IMR-90 (cell line): ENCODE measurements at regions not wholly inside any gene's neighbourhood (a gene's known extent, or its start where the extent isn't known, plus 50 kb on each side); places are given as distances from the start of the nearest gene placed in this dataset.

Experiments used
- BHLHE40 ChIP-seq: fragments of 150-350 bp; IDR thresholded peaks from 2 replicates; pipeline ENCODE4 v1.6.1; 2016; ENCODE audit warnings: mild to moderate bottlenecking, low read depth, low read length
- ELK1 ChIP-seq: fragments of 150-350 bp; IDR thresholded peaks from 2 replicates; pipeline ENCODE4 v1.6.1; 2016; ENCODE audit warnings: low read depth, mild to moderate bottlenecking, low read length, moderate library complexity, borderline replicate concordance
- MAFK ChIP-seq: IDR thresholded peaks from 2 replicates; pipeline ENCODE4 v1.6.1; 2012; ENCODE audit warnings: low read depth, low read length, improper control_type of control experiment
- MAZ ChIP-seq: IDR thresholded peaks from 2 replicates; pipeline ENCODE4 v1.6.1; 2012; ENCODE audit warnings: low read depth, mild to moderate bottlenecking, low read length, improper control_type of control experiment, moderate library complexity, borderline replicate concordance
- RAD21 ChIP-seq: IDR thresholded peaks from 2 replicates; pipeline ENCODE4 v1.6.1; 2012; ENCODE audit warnings: low read length, improper control_type of control experiment
- RCOR1 ChIP-seq: IDR thresholded peaks from 2 replicates; pipeline ENCODE4 v1.6.1; 2012; ENCODE audit warnings: mild to moderate bottlenecking, low read length, improper control_type of control experiment; ENCODE audit not compliant: insufficient replicate concordance
- RFX5 ChIP-seq: IDR thresholded peaks from 2 replicates; pipeline ENCODE4 v1.8.0; 2012; ENCODE audit warnings: low read depth, mild to moderate bottlenecking, low read length, moderate library complexity
- USF2 ChIP-seq: fragments of 150-350 bp; IDR thresholded peaks from 2 replicates; pipeline ENCODE4 v1.6.1; 2017; ENCODE audit warnings: mild to moderate bottlenecking, antibody characterized with exemption, low read length, low read depth
- TF ChIP-seq, protein P1 (sequence below): conservative IDR thresholded peaks from 2 replicates; pipeline ENCODE4 v1.5.1; 2012; ENCODE audit warnings: mild to moderate bottlenecking, low read depth, low read length, improper control_type of control experiment

DNA sequence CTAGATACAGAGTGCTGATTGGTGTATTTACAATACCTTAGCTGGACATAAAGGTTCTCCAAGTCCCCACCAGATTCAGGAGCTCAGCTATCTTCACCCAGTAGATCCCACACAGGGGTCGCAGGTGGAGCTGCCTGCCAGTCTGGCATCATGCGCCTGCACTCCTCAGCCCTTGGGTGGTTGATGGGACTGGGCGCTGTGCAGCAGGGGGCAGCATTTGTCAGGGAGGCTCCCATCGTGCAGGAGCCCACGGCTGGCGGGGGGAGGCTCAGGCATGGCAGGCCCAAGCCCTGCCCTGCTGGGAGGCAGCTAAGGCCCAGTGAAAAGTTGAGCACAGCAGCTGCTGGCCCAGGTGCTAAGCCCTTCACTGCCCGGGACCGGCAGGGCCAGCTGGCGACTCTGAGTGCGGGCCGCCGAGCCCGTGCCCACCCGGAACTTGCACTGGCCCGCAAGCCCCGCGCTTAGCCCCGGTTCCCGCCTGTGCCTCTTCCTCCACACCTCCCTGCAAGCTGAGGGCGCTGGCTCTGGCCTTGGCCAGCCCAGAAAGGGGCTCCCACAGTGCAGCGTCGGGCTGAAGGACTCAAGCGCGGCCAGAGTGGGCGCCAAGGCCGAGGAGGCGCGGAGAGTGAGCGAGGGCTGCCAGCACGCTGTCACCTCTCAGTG, 314.1 kb upstream of the ATP10B start:
- no peak for TF ChIP-seq RCOR1
- TF ChIP-seq, protein P1, sequence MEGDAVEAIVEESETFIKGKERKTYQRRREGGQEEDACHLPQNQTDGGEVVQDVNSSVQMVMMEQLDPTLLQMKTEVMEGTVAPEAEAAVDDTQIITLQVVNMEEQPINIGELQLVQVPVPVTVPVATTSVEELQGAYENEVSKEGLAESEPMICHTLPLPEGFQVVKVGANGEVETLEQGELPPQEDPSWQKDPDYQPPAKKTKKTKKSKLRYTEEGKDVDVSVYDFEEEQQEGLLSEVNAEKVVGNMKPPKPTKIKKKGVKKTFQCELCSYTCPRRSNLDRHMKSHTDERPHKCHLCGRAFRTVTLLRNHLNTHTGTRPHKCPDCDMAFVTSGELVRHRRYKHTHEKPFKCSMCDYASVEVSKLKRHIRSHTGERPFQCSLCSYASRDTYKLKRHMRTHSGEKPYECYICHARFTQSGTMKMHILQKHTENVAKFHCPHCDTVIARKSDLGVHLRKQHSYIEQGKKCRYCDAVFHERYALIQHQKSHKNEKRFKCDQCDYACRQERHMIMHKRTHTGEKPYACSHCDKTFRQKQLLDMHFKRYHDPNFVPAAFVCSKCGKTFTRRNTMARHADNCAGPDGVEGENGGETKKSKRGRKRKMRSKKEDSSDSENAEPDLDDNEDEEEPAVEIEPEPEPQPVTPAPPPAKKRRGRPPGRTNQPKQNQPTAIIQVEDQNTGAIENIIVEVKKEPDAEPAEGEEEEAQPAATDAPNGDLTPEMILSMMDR = no peak
- no peak for TF ChIP-seq RAD21
- no peak for TF ChIP-seq MAFK
- TF ChIP-seq BHLHE40 = no peak
- TF ChIP-seq USF2 = no peak
- TF ChIP-seq MAZ = no peak
- TF ChIP-seq ELK1 = no peak
- TF ChIP-seq RFX5 = no peak
